ENCODE measurements at regions not wholly inside any gene's neighbourhood (a gene's known extent, or its start where the extent isn't known, plus 50 kb on each side); places are given as distances from the start of the nearest gene placed in this dataset.

- no peaks in the 10 kb centered on the region for H3K9me2 ChIP-seq (ENCODE audit: insufficient read depth)
- no TSS peak for BruUV-seq (replicated peaks)
- H3K79me2 ChIP-seq (ENCODE audit: low read depth) = no peaks in the 10 kb centered on the region
- no peak for DNase-seq
- H3F3A ChIP-seq (ENCODE audit: insufficient read depth, low read depth) = no peaks in the 10 kb centered on the region
- H3K36me3 ChIP-seq (ENCODE audit: low read depth) = no peaks in the 10 kb centered on the region
- H3K27ac ChIP-seq = no peak overlapping the region
- intact Hi-C loops (cut with micrococcal nuclease; ENCODE audit: unreplicated experiment) = no loop called here
- ChIA-PET CTCF (no interaction called here), POLR2A (ENCODE audit: unreplicated experiment) (no interaction called here)
- no peaks in the 10 kb centered on the region for H4K20me1 ChIP-seq (ENCODE audit: insufficient read depth)
- H3K4me2 ChIP-seq = no peak overlapping the region
- peaks cover 61% of the 10 kb centered on the region for H3K27me3 ChIP-seq (ENCODE audit: insufficient read depth, low read depth)
- H3K9me3 ChIP-seq (ENCODE audit: insufficient read depth, low read depth) = no peaks in the 10 kb centered on the region; the same call in 1 of the 2 replicates
- TF ChIP-seq EZH2 (IDR thresholded peaks at IDR 0.05; ENCODE audit: low read depth) = no peak
- TF ChIP-seq, protein P1, sequence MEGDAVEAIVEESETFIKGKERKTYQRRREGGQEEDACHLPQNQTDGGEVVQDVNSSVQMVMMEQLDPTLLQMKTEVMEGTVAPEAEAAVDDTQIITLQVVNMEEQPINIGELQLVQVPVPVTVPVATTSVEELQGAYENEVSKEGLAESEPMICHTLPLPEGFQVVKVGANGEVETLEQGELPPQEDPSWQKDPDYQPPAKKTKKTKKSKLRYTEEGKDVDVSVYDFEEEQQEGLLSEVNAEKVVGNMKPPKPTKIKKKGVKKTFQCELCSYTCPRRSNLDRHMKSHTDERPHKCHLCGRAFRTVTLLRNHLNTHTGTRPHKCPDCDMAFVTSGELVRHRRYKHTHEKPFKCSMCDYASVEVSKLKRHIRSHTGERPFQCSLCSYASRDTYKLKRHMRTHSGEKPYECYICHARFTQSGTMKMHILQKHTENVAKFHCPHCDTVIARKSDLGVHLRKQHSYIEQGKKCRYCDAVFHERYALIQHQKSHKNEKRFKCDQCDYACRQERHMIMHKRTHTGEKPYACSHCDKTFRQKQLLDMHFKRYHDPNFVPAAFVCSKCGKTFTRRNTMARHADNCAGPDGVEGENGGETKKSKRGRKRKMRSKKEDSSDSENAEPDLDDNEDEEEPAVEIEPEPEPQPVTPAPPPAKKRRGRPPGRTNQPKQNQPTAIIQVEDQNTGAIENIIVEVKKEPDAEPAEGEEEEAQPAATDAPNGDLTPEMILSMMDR (conservative IDR thresholded peaks at IDR 0.05) = no peak
- H3K4me1 ChIP-seq (replicated peaks; ENCODE audit: insufficient read depth) = no peaks in the 10 kb centered on the region
- H3K4me3 ChIP-seq = no peak overlapping the region
- H2AFZ ChIP-seq = no peak overlapping the region
These were observed 120.8 kb upstream of the TMEM18 start for GRCh38 chr2:797993-798392.

- ChIA-PET POLR2A (ENCODE audit: unreplicated experiment) (no interaction called here), CTCF (no interaction called here)
- no peaks in the 10 kb centered on the region; the same call in 1 of the 2 replicates for H3K9me3 ChIP-seq (ENCODE audit: insufficient read depth, low read depth)
- intact Hi-C loops (cut with micrococcal nuclease; ENCODE audit: unreplicated experiment) = no loop called here
- H3K4me2 ChIP-seq = no peak overlapping the region
- DNase-seq = no peak
- no peaks in the 10 kb centered on the region for H3K36me3 ChIP-seq (ENCODE audit: low read depth)
- no peak overlapping the region for H2AFZ ChIP-seq
- peaks cover 66% of the 10 kb centered on the region for H3K27me3 ChIP-seq (ENCODE audit: insufficient read depth, low read depth)
- H4K20me1 ChIP-seq (ENCODE audit: insufficient read depth) = no peaks in the 10 kb centered on the region
- no peaks in the 10 kb centered on the region for H3K4me1 ChIP-seq (replicated peaks; ENCODE audit: insufficient read depth)
- BruUV-seq (replicated peaks) = no TSS peak
- H3K4me3 ChIP-seq = no peak overlapping the region
- H3K79me2 ChIP-seq (ENCODE audit: low read depth) = no peaks in the 10 kb centered on the region
- H3F3A ChIP-seq (ENCODE audit: insufficient read depth, low read depth) = no peaks in the 10 kb centered on the region
- no peak for TF ChIP-seq EZH2 (IDR thresholded peaks at IDR 0.05; ENCODE audit: low read depth)
- TF ChIP-seq, protein P1 (conservative IDR thresholded peaks at IDR 0.05) = no peak
- H3K9me2 ChIP-seq (ENCODE audit: insufficient read depth) = no peaks in the 10 kb centered on the region
- no peak overlapping the region for H3K27ac ChIP-seq
These were observed 120.3 kb upstream of the TMEM18 start for GRCh38 chr2:797556-797955.

DNA sequence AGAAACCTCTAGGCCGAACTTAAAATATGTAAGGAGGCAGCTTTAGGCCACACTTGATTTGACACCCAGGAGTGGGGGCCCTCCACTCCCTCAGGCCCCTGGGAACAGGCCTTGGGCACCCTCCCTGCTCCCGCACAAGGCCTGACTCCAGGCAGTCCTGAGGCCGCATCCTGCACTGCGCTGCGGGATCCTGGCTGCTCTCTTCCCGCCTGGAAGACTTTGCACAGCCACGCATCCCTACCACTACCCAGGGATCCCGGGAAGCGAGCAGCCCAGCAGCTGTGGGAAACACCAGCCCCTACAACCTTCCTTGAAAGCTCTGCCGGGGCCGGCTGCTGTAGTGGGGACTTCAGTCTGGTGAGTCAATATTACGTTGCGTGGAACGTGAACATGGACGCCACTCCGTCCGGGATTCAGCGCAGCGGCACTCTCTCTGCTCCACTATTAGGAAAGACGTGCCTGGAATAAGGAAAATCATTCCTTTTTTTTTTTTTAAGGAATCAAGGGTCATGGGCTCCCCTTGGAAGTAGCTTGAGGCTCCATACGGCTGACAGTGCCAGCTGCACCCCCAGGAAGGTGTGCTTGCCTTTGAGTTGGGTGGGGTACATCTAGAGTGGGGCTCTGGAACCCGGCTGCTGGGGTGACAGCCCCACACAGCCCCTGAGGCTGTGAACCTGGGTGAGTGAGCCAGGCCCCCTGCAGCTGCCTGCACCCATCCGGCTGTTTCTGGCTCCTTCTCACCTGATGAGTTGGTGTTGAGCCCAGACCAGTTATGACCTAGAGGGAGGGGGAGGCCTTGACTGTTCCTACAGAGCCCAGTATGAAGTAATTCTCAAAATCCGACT is 119.2 kb upstream of the TMEM18 start:
- Histone ChIP-seq H3K27ac (no peak overlapping the region), H4K20me1 (ENCODE audit: insufficient read depth) (no peaks in the 10 kb centered on the region), H3K4me2 (no peak overlapping the region), H3K9me2 (ENCODE audit: insufficient read depth) (no peaks in the 10 kb centered on the region), H2AFZ (no peak overlapping the region; the same call in 1 of the 2 replicates), H3F3A (ENCODE audit: insufficient read depth, low read depth) (no peaks in the 10 kb centered on the region), H3K9me3 (ENCODE audit: insufficient read depth, low read depth) (no peaks in the 10 kb centered on the region; the same call in 1 of the 2 replicates), H3K79me2 (ENCODE audit: low read depth) (no peaks in the 10 kb centered on the region), H3K4me3 (no peak overlapping the region), H3K27me3 (ENCODE audit: insufficient read depth, low read depth) (peaks cover 78% of the 10 kb centered on the region), H3K36me3 (ENCODE audit: low read depth) (no peaks in the 10 kb centered on the region), H3K4me1 (replicated peaks; ENCODE audit: insufficient read depth) (no peaks in the 10 kb centered on the region)
- no TSS peak for BruUV-seq (replicated peaks)
- TF ChIP-seq, protein P1 (conservative IDR thresholded peaks at IDR 0.05) = no peak
- no peak for TF ChIP-seq EZH2 (IDR thresholded peaks at IDR 0.05; ENCODE audit: low read depth)
- DNase-seq = no peak
- CTCF ChIA-PET = no interaction called here
- POLR2A ChIA-PET (ENCODE audit: unreplicated experiment) = no interaction called here
- intact Hi-C loops (cut with micrococcal nuclease; ENCODE audit: unreplicated experiment) = no loop called here
